A673 (cell line): ENCODE measurements at regions not wholly inside any gene's neighbourhood (a gene's known extent, or its start where the extent isn't known, plus 50 kb on each side); places are given as distances from the start of the nearest gene placed in this dataset.

Source experiments
- CTCF ChIP-seq: fragments of 300-800, 200-600 bp; sonication (generic); conservative IDR thresholded peaks from 2 replicates; pipeline ENCODE4 v1.5.1; 2017; ENCODE audit warnings: low read depth, mild to moderate bottlenecking, antibody characterized with exemption, low read length, moderate library complexity, mixed read lengths
- EZH2 ChIP-seq: fragments of 200-600 bp; sonication (generic); IDR thresholded peaks from 2 replicates; pipeline ENCODE4 v1.6.1; 2017; ENCODE audit warnings: borderline replicate concordance, low read depth, mild to moderate bottlenecking, mixed read lengths, antibody characterized with exemption, low read length; ENCODE audit not compliant: poor library complexity, severe bottlenecking

GRCh38 chr12:34625116-34625515 lies 602.8 kb downstream of the ALG10 start:
- TF ChIP-seq CTCF (peak; percentile 47), EZH2 (no peak)
